ENCODE measurements at regions not wholly inside any gene's neighbourhood (a gene's known extent, or its start where the extent isn't known, plus 50 kb on each side); places are given as distances from the start of the nearest gene placed in this dataset.

GRCh38 chr10:32163762-32164148 is 107.5 kb upstream of the KIF5B start:
- TF ChIP-seq CTCF (conservative IDR thresholded peaks at IDR 0.05; ENCODE audit: low read length) (no peak), EZH2phosphoT487 (IDR thresholded peaks at IDR 0.05; ENCODE audit: borderline replicate concordance) (no peak)

All from Loucy (cell line).